Kidney epithelial cell (primary cell): ENCODE measurements at regions not wholly inside any gene's neighbourhood (a gene's known extent, or its start where the extent isn't known, plus 50 kb on each side); places are given as distances from the start of the nearest gene placed in this dataset.

Experiments
- DNase-seq: peaks from one replicate; pipeline ENCODE4 v3.0.0-alpha.2; 2010; ENCODE audit warnings: low read depth
- H3K27me3 ChIP-seq: 2 replicates; pipeline ENCODE4 v1.6.0; 2011; ENCODE audit warnings: low read length; ENCODE audit not compliant: control insufficient read depth, insufficient read depth
- H3K36me3 ChIP-seq: 2 replicates; pipeline ENCODE4 v1.5.1; 2011; ENCODE audit warnings: low read length; ENCODE audit not compliant: control insufficient read depth, insufficient read depth
- H3K4me3 ChIP-seq: 2 replicates; pipeline ENCODE4 v1.5.1; 2011; ENCODE audit warnings: low read depth, mild to moderate bottlenecking, control low read depth, low read length
- CTCF ChIP-seq: IDR thresholded peaks from 2 replicates; pipeline ENCODE4 v1.5.1; 2011; ENCODE audit warnings: mild to moderate bottlenecking, moderate library complexity, low read length, control low read depth, inconsistent platforms; ENCODE audit not compliant: insufficient read depth, poor library complexity, severe bottlenecking

- Histone ChIP-seq H3K4me3 (no peak overlapping the region), H3K27me3 (peaks cover 20% of the 10 kb centered on the region), H3K36me3 (no peaks in the 10 kb centered on the region)
- TF ChIP-seq CTCF, result no peak
- no peak for DNase-seq
These were observed 99.1 kb upstream of the ANO1 start for GRCh38 chr11:69978841-69979614.

- TF ChIP-seq CTCF, result no peak
- Histone ChIP-seq H3K4me3 (no peak overlapping the region), H3K36me3 (no peaks in the 10 kb centered on the region), H3K27me3 (peaks cover 25% of the 10 kb centered on the region)
- no peak for DNase-seq
These were observed 98.5 kb upstream of the ANO1 start for GRCh38 chr11:69979632-69980031.

GRCh38 chr11:69981119-69981784 is 96.9 kb upstream of the ANO1 start:
- no peak for TF ChIP-seq CTCF
- Histone ChIP-seq H3K27me3 (peaks cover 42% of the 10 kb centered on the region), H3K36me3 (no peaks in the 10 kb centered on the region), H3K4me3 (no peak overlapping the region)
- DNase-seq, result no peak

GRCh38 chr11:69982690-69983570 is 95.2 kb upstream of the ANO1 start:
- Histone ChIP-seq H3K27me3 (peaks cover 55% of the 10 kb centered on the region), H3K4me3 (no peak overlapping the region), H3K36me3 (no peaks in the 10 kb centered on the region)
- no peak for DNase-seq
- TF ChIP-seq CTCF, result no peak

GRCh38 chr11:69983571-69983877 is 94.6 kb upstream of the ANO1 start:
- Histone ChIP-seq H3K4me3 (no peak overlapping the region), H3K36me3 (no peaks in the 10 kb centered on the region), H3K27me3 (peaks cover 53% of the 10 kb centered on the region)
- TF ChIP-seq CTCF, result no peak
- DNase-seq, result no peak
